BJ (cell line): ENCODE measurements at regions not wholly inside any gene's neighbourhood (a gene's known extent, or its start where the extent isn't known, plus 50 kb on each side); places are given as distances from the start of the nearest gene placed in this dataset.

Experiments used
- CTCF ChIA-PET: fragments of 350-600 bp; formaldehyde crosslinking; extraction: SDS; loops from one replicate; lab custom pipeline; 2021; ENCODE audit warnings: antibody characterized with exemption, inconsistent platforms; lab: Yijun Ruan, JAX
- POLR2A ChIA-PET: fragments of 300-600 bp; sonication (Branson Sonifier 250); formaldehyde crosslinking; extraction: SDS; loops from one replicate; lab custom pipeline; 2021; ENCODE audit warnings: antibody characterized with exemption; lab: Charles Lee
- DNase-seq: peaks from one replicate; pipeline ENCODE4 v3.0.0-alpha.2; 2011; ENCODE audit warnings: low read depth
- H3K27me3 ChIP-seq: 2 replicates; pipeline ENCODE4 v1.6.0; 2011; ENCODE audit warnings: low read length; ENCODE audit not compliant: control insufficient read depth, insufficient read depth
- H3K36me3 ChIP-seq: 2 replicates; pipeline ENCODE4 v1.5.1; 2011; ENCODE audit warnings: low read length; ENCODE audit not compliant: control insufficient read depth, insufficient read depth
- H3K4me3 ChIP-seq: 2 replicates; pipeline ENCODE4 v1.5.1; 2011; ENCODE audit warnings: low read depth, mild to moderate bottlenecking, control low read depth, low read length
- TF ChIP-seq, protein P1 (sequence below): IDR thresholded peaks from 2 replicates; pipeline ENCODE4 v1.5.1; 2011; ENCODE audit warnings: low read depth, mild to moderate bottlenecking, control low read depth, inconsistent platforms, low read length, moderate library complexity; ENCODE audit not compliant: insufficient read depth

DNA sequence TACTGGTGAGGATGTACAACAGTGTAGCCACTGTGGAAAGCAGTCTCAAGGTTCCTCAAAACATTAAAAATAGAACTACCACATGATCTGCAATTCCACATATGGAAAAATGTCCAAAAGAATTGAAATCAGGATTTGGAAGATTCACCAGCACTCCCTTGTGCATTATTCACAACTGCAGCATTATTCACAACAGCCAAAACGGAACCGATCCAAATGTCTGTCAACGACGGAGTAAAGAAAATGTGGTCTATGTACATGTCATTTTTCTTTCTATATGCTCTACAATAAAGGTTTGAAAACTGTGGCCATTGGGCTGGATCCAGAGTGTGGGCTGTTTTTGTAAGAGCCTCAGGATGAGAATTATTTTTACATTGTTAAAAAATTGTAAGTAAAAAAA is 1206.1 kb upstream of the CELF2 start:
- Histone ChIP-seq H3K4me3 (no peak overlapping the region), H3K27me3 (no peaks in the 10 kb centered on the region), H3K36me3 (no peaks in the 10 kb centered on the region)
- ChIA-PET POLR2A (no interaction called here), CTCF (no interaction called here)
- TF ChIP-seq, protein P1, sequence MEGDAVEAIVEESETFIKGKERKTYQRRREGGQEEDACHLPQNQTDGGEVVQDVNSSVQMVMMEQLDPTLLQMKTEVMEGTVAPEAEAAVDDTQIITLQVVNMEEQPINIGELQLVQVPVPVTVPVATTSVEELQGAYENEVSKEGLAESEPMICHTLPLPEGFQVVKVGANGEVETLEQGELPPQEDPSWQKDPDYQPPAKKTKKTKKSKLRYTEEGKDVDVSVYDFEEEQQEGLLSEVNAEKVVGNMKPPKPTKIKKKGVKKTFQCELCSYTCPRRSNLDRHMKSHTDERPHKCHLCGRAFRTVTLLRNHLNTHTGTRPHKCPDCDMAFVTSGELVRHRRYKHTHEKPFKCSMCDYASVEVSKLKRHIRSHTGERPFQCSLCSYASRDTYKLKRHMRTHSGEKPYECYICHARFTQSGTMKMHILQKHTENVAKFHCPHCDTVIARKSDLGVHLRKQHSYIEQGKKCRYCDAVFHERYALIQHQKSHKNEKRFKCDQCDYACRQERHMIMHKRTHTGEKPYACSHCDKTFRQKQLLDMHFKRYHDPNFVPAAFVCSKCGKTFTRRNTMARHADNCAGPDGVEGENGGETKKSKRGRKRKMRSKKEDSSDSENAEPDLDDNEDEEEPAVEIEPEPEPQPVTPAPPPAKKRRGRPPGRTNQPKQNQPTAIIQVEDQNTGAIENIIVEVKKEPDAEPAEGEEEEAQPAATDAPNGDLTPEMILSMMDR: no peak
- no peak for DNase-seq

DNA sequence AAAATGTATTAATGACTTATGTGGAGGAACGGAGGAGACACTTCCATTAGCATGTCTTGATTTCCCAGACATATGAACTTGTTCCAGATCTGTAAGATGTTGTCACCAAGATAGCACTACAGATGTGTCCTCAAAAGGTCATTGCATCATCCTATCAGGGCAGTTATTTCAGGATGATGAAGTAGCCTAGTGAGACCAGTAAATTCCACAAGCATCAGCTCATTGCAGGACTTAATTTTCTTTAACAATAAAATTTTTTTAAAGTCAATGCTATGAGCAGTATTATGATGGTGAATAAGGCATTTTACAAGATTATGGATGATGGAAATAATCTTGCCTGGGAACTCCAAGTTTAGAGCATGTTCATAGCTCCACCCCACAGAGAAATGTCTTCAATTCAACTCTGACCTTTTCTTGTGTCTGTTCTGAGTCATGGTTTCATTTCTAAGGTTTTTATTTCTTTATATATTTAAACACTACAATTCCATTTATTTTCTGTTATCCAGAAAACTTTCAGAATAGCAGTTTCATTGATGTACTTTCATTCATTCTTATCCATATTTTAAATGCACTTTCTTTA is 1203.3 kb upstream of the CELF2 start:
- Histone ChIP-seq H3K4me3 (no peak overlapping the region), H3K27me3 (no peaks in the 10 kb centered on the region), H3K36me3 (no peaks in the 10 kb centered on the region)
- ChIA-PET CTCF (interaction anchor here (1.2 kb wide), 1 partner anchor 862 kb away, joined by 3 read pairs; no protein-coding TSS in a partner anchor), POLR2A (no interaction called here)
- TF ChIP-seq, protein P1: no peak
- peak; percentile 54 for DNase-seq

DNA sequence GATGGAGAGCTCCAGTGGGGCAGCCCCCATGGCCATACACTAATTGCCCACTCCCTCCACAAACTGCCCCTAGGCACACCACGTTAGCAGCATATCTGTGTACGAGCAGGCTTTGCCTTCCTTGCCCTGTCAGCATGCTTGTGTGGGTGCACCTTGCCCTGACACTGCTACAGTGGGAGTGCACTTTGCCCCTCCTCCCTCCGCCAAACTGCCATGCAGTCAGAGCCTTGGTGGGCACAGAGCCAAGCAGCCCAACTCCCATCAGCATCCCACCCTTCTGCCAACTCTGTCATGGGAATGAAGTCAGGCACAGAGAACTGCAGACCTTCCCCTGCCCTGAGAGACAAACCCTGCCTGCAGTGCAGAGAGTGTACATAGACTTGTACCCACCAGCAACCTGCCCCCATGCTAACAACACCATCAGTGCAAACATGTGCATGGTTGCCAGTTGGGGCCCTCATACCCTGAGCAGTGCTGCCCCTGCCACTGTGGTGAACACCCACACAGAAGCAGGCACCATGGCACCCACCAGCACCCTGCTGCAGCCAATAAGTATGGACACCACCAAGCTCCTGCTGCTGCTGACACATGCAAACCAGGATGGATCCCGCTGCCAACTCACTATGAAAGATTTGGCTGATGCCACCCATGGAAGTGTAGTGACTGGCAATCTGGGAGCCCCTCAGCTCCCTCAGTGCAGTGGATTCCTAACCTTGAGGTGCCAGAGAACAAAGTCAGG is 1197.7 kb upstream of the CELF2 start:
- TF ChIP-seq, protein P1: no peak
- no peak for DNase-seq
- Histone ChIP-seq H3K4me3 (no peak overlapping the region), H3K27me3 (no peaks in the 10 kb centered on the region), H3K36me3 (no peaks in the 10 kb centered on the region)
- CTCF ChIA-PET: no interaction called here
- POLR2A ChIA-PET: no interaction called here

DNA sequence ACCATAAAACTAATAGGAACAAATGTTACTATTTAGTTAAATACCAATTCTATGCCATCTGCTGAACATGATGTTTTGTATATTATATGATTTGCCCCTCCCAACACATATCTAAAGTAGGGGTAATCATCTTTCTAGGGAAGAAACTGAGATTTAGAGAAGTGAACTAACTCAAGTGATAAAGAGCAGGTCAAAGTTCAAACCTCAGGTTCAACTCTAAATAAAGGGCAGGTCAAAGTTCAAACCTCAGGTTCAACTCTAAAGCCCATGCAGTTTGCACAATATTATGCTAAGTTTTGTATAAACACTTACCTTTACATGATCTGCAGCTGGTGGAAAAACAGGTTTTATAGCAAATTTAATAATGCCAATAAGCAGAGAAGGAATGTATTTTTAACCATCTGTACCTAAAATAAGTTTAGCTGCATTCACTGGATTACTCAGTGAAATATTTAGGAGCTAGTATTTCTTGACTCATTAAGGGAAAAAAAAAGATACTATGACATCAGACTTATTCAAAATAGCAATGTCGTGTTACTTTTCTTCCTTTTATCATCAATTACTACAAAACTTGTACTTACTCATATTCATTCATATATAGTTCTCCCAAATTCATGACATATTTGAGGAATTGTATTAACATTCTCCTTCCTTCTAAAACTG is 1194.3 kb upstream of the CELF2 start:
- POLR2A ChIA-PET: no interaction called here
- no peaks in the 10 kb centered on the region for H3K27me3 ChIP-seq
- CTCF ChIA-PET: interaction anchor here (0.7 kb wide), 1 partner anchor 14 kb away, joined by 3 read pairs; no protein-coding TSS in a partner anchor
- DNase-seq: no peak
- no peaks in the 10 kb centered on the region for H3K36me3 ChIP-seq
- H3K4me3 ChIP-seq: no peak overlapping the region
- TF ChIP-seq, protein P1: no peak

DNA sequence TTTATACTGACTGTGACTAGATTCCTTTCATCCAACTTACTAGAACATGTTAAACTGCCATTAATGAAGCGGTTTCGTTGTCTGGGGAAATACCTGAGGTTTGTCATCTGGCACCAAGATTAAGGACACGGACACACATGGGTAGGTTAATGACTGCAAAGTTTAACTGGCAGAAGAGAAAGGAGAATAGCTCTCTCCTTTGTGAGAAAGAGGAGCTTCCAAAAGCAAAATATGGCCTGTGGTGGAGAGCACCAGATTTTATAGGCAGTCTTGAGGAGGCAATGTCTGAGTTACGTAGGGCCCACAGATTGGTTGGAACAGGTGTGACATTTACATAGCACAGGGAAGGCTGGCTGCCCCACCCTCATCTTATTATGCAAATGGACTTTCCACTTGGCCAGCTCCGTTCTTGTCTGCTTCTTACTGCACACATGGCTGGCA is 1193.0 kb upstream of the CELF2 start:
- CTCF ChIA-PET: no interaction called here
- no peak overlapping the region for H3K4me3 ChIP-seq
- H3K36me3 ChIP-seq: no peaks in the 10 kb centered on the region
- POLR2A ChIA-PET: no interaction called here
- no peak for DNase-seq
- TF ChIP-seq, protein P1: no peak
- no peaks in the 10 kb centered on the region for H3K27me3 ChIP-seq
